Adipocyte (in vitro differentiated cells): ENCODE measurements at regions not wholly inside any gene's neighbourhood (a gene's known extent, or its start where the extent isn't known, plus 50 kb on each side); places are given as distances from the start of the nearest gene placed in this dataset.
A peak's percentile ranks its signal among the peaks of the same experiment; 100 is the strongest.

Source experiments
- DNase-seq: peaks from one replicate; pipeline ENCODE4 v3.0.0-alpha.2; 2015; ENCODE audit warnings: low read depth
- H3K27me3 ChIP-seq: replicated peaks from 2 replicates; pipeline ENCODE4 v1.7.0; 2013; ENCODE audit warnings: mild to moderate bottlenecking, low read length, moderate library complexity; ENCODE audit not compliant: control insufficient read depth, insufficient read depth
- H3K36me3 ChIP-seq: 2 replicates; pipeline ENCODE4 v1.7.0; 2013; ENCODE audit warnings: low read length, mild to moderate bottlenecking, moderate library complexity; ENCODE audit not compliant: control insufficient read depth, insufficient read depth, severe bottlenecking
- H3K4me1 ChIP-seq: 2 replicates; pipeline ENCODE4 v1.7.0; 2013; ENCODE audit warnings: mild to moderate bottlenecking, low read length, moderate library complexity; ENCODE audit not compliant: control insufficient read depth, insufficient read depth
- H3K4me3 ChIP-seq: 2 replicates; pipeline ENCODE4 v1.7.0; 2013; ENCODE audit warnings: mild to moderate bottlenecking, low read length, moderate library complexity
- H3K9ac ChIP-seq: 2 replicates; pipeline ENCODE4 v1.7.0; 2013; ENCODE audit warnings: mild to moderate bottlenecking, low read length, moderate library complexity
- H3K9me3 ChIP-seq: 2 replicates; pipeline ENCODE4 v1.7.0; 2013; ENCODE audit warnings: mild to moderate bottlenecking, low read length, moderate library complexity; ENCODE audit not compliant: control insufficient read depth

GRCh38 chr2:79453918-79454317, 58.9 kb upstream of the CTNNA2 start:
- no peaks in the 10 kb centered on the region for H3K4me1 ChIP-seq
- H3K36me3 ChIP-seq = no peaks in the 10 kb centered on the region
- peak; percentile 0 for DNase-seq
- no peak overlapping the region for H3K9ac ChIP-seq
- no peaks in the 10 kb centered on the region for H3K27me3 ChIP-seq
- no peaks in the 10 kb centered on the region for H3K9me3 ChIP-seq
- no peak overlapping the region for H3K4me3 ChIP-seq

- Histone ChIP-seq H3K4me3 (no peak overlapping the region), H3K27me3 (no peaks in the 10 kb centered on the region)
Measured at GRCh38 chr2:79452651-79453050, 60.2 kb upstream of the CTNNA2 start.

GRCh38 chr2:79447463-79447862, 65.4 kb upstream of the CTNNA2 start:
- peaks cover 6% of the 10 kb centered on the region for H3K9me3 ChIP-seq
- no peak overlapping the region for H3K9ac ChIP-seq

More at GRCh38 chr2:79452651-79453050, 60.2 kb upstream of the CTNNA2 start:
- no peak overlapping the region for H3K9ac ChIP-seq
- no peaks in the 10 kb centered on the region for H3K4me1 ChIP-seq
- no peaks in the 10 kb centered on the region for H3K36me3 ChIP-seq
- no peak for DNase-seq
- no peaks in the 10 kb centered on the region for H3K9me3 ChIP-seq

DNA sequence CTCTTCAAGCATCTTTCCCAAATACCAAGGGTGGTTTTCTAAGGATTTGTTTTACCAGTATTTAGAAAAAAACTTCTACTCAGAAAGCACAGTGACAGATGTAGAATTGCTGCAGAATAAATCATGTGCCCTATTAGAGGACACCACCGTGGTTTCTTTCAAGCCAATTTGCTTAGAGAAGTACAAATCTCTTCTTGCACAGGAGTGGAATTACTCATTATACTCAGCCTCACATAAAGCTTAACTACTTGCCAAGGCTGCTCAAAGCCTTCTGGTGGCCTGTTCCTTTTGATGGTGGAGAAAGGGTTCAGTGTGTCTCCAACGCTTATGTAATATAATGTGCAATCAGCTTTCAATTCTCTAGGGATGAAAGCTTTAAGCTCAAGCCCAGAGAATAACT, 66.5 kb upstream of the CTNNA2 start:
- Histone ChIP-seq H3K9me3 (peaks cover 6% of the 10 kb centered on the region), H3K4me3 (no peak overlapping the region), H3K4me1 (no peaks in the 10 kb centered on the region), H3K27me3 (no peaks in the 10 kb centered on the region), H3K36me3 (no peaks in the 10 kb centered on the region), H3K9ac (no peak overlapping the region)
- DNase-seq = no peak

More at GRCh38 chr2:79447463-79447862, 65.4 kb upstream of the CTNNA2 start:
- Histone ChIP-seq H3K27me3 (no peaks in the 10 kb centered on the region), H3K4me3 (no peak overlapping the region), H3K36me3 (no peaks in the 10 kb centered on the region), H3K4me1 (no peaks in the 10 kb centered on the region)
- no peak for DNase-seq

GRCh38 chr2:79437433-79438267, 75.2 kb upstream of the CTNNA2 start:
- Histone ChIP-seq H3K9ac (no peak overlapping the region), H3K4me1 (no peaks in the 10 kb centered on the region), H3K27me3 (no peaks in the 10 kb centered on the region), H3K36me3 (no peaks in the 10 kb centered on the region), H3K9me3 (no peaks in the 10 kb centered on the region), H3K4me3 (no peak overlapping the region)
- no peak for DNase-seq

DNA sequence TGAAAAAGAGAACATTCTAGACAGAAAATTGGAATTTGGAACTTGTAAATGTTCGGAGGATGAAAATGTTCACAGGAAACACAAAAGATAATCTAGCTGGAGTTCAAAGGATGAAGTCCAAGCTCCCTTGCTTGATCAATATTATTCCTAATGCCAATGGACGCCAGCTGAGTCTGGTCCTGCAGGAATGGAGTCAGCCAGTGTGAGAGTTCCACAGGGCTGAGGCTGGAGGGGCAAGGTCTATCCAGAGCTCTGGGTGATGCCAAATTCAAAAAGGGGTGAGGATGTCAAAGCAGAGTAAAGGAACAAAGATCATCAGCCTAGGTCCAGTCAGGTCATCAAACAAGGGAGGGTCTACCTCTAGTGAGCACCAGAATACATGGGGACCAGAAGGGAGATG, 78.5 kb upstream of the CTNNA2 start:
- H3K4me1 ChIP-seq = no peaks in the 10 kb centered on the region
- H3K36me3 ChIP-seq = no peaks in the 10 kb centered on the region
- no peak overlapping the region for H3K4me3 ChIP-seq
- no peaks in the 10 kb centered on the region for H3K9me3 ChIP-seq
- H3K9ac ChIP-seq = no peak overlapping the region
- DNase-seq = no peak
- no peaks in the 10 kb centered on the region for H3K27me3 ChIP-seq

DNA sequence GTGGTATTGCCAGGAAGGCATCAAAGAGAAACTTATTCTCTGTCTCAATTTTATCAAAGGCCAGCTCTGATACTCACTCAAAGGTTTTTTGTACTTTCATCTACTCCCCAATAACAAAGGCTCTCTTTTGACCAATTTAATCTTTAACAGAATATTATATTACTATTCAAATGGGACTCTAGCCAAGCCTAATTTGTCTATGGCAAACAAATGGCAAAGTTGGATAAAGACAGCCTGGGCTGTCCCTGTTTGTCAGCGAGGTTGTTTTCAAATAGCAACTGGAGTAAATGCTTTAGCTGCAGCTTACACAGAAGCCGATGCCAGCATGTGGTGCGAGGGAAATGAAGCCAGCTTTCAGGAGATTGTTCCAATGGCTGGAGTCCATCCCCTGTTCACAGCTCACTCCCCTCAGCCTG, 80.1 kb upstream of the CTNNA2 start:
- DNase-seq = no peak
- H3K9me3 ChIP-seq = no peaks in the 10 kb centered on the region
- no peaks in the 10 kb centered on the region for H3K4me1 ChIP-seq
- H3K9ac ChIP-seq = no peak overlapping the region
- no peak overlapping the region for H3K4me3 ChIP-seq
- no peaks in the 10 kb centered on the region for H3K27me3 ChIP-seq
- no peaks in the 10 kb centered on the region for H3K36me3 ChIP-seq

GRCh38 chr2:79428745-79429144, 84.1 kb upstream of the CTNNA2 start:
- no peaks in the 10 kb centered on the region for H3K9me3 ChIP-seq
- H3K9ac ChIP-seq = no peak overlapping the region
- no peak overlapping the region for H3K4me3 ChIP-seq
- no peak for DNase-seq
- H3K27me3 ChIP-seq = no peaks in the 10 kb centered on the region
- H3K36me3 ChIP-seq = no peaks in the 10 kb centered on the region
- H3K4me1 ChIP-seq = no peaks in the 10 kb centered on the region

DNA sequence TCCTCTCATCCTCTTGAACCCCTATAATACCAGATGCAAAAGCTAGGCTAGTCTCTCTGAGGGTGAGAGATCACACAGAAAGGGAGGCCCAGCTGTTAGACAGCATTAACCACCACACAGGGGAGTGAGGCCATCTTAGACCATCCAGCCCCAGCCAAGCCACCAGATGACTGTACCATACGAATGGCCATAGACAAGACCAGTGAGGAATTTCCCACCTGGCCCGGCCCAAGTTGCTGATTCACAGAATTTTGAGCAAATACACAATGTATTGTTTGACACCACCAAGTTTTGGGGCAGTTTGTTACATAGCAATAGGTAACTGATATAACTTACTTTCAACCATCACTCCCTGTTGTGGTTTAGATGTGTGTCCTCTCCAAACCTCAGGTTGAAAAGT, 98.2 kb upstream of the CTNNA2 start:
- Histone ChIP-seq H3K9me3 (no peaks in the 10 kb centered on the region), H3K9ac (no peak overlapping the region), H3K4me1 (no peaks in the 10 kb centered on the region), H3K27me3 (no peaks in the 10 kb centered on the region), H3K36me3 (no peaks in the 10 kb centered on the region), H3K4me3 (no peak overlapping the region)
- no peak for DNase-seq

DNA sequence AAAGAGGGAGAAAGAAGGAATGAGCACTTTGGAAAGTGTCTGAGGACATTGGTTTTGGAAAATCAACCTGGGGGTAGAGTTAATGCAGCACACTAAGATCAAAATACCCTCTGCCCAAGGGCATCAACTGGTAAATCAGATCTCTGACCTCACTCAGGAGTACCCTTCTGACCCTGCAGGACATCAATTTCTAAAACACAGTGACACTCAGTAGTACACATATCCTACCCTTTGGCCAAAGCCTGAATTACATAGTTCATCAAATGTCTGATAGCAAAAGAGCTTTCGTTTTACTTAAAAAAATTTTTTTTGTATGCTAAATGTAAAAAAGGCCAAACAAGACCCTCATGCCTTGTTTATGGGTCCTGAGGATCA, 118.4 kb upstream of the CTNNA2 start:
- Histone ChIP-seq H3K4me3 (no peak overlapping the region), H3K4me1 (no peaks in the 10 kb centered on the region), H3K9ac (no peak overlapping the region), H3K9me3 (no peaks in the 10 kb centered on the region), H3K36me3 (no peaks in the 10 kb centered on the region), H3K27me3 (no peaks in the 10 kb centered on the region)
- DNase-seq = no peak

DNA sequence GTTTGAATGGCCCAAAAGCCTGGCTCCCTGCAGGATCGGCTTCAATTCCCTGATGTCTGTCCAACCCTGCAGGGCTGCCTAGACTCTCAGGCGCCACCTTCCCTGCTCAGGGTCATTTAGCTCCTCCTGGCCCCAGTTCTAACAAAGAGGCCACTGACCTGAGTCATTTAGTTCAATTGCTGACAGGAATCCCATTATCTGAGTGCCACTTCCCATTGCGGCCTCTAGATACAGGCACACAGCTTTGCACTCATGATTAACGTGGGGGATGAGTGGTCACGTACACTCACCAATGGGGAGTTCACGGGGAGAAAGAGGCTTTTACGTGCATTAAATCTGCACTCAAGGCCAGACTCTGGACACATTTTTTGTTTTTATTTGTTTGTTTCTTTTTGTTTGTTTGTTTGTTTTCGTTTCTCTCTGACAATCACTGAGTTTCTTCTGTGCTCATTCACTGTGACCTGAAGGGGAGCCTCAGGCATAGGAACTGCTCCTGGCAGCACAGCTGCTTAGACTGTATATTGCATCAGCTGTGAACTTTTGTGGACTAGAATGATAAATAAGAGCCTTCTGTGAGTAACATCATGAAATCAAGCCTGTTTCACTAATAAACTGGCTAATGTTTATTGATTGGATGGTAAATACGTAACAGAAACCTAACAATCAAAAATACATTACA, 118.9 kb upstream of the CTNNA2 start:
- Histone ChIP-seq H3K27me3 (no peaks in the 10 kb centered on the region), H3K9me3 (no peaks in the 10 kb centered on the region), H3K4me1 (no peaks in the 10 kb centered on the region), H3K9ac (no peak overlapping the region), H3K4me3 (no peak overlapping the region), H3K36me3 (no peaks in the 10 kb centered on the region)
- DNase-seq = no peak
